CD8-positive, alpha-beta memory T cell (primary cell): ENCODE measurements at regions not wholly inside any gene's neighbourhood (a gene's known extent, or its start where the extent isn't known, plus 50 kb on each side); places are given as distances from the start of the nearest gene placed in this dataset.

Source experiments
- CTCF ChIA-PET: fragments of 350-600 bp; sonication (Branson Sonifier 250); formaldehyde crosslinking; loops from one replicate; lab custom pipeline; 2021; ENCODE audit warnings: antibody characterized with exemption; lab: Charles Lee
- POLR2A ChIA-PET: fragments of 350-600 bp; sonication (Branson Sonifier 250); formaldehyde crosslinking; loops from one replicate; lab custom pipeline; 2021; ENCODE audit warnings: antibody characterized with exemption; lab: Charles Lee
- DNase-seq, 5 donors: peaks; one replicate each; pipeline versions ENCODE4 v3.0.0 to v3.0.0-alpha.2; 2020 to 2022; ENCODE audit warnings: mixed read lengths in 1 of 5
- H3K27ac ChIP-seq: one replicate; pipeline ENCODE4 v1.7.0; 2013; ENCODE audit warnings: low read depth, mild to moderate bottlenecking, low read length, moderate library complexity
- H3K27me3 ChIP-seq: 2 replicates; pipeline ENCODE4 v1.7.0; 2013; ENCODE audit warnings: low read length, mild to moderate bottlenecking; ENCODE audit not compliant: insufficient read depth, poor library complexity, severe bottlenecking
- H3K36me3 ChIP-seq: 2 replicates; pipeline ENCODE4 v1.7.0; 2013; ENCODE audit warnings: mild to moderate bottlenecking, low read length, moderate library complexity; ENCODE audit not compliant: insufficient read depth
- H3K4me1 ChIP-seq: 2 replicates; pipeline ENCODE4 v1.7.0; 2013; ENCODE audit warnings: mild to moderate bottlenecking, low read length, moderate library complexity; ENCODE audit not compliant: insufficient read depth
- H3K4me3 ChIP-seq: 2 replicates; pipeline ENCODE4 v1.7.0; 2013; ENCODE audit warnings: mild to moderate bottlenecking, low read length
- H3K9me3 ChIP-seq: 2 replicates; pipeline ENCODE4 v1.7.0; 2013; ENCODE audit warnings: mild to moderate bottlenecking, low read length
- H3K27ac Mint-ChIP-seq, 8 donors: one replicate each; pipeline ENCODE4 v1.8.0; 2020 to 2021; ENCODE audit warnings: mixed read lengths in 8 of 8, mild to moderate bottlenecking in 6 of 8, inconsistent platforms in 3 of 8, moderate library complexity in 3 of 8
- H3K27me3 Mint-ChIP-seq, 2 donors: one replicate each; pipeline ENCODE4 v1.8.0; 2020 to 2021; ENCODE audit warnings: mixed read lengths in 2 of 2, mild to moderate bottlenecking in 1 of 2, moderate library complexity in 1 of 2
- H3K36me3 Mint-ChIP-seq, 3 donors: one replicate each; pipeline ENCODE4 v1.8.0; 2020 to 2021; ENCODE audit warnings: mixed read lengths in 3 of 3, inconsistent platforms in 1 of 3, mild to moderate bottlenecking in 1 of 3
- H3K4me1 Mint-ChIP-seq, 3 donors: one replicate each; pipeline ENCODE4 v1.8.0; 2020 to 2021; ENCODE audit warnings: mixed read lengths in 3 of 3, inconsistent platforms in 1 of 3, mild to moderate bottlenecking in 1 of 3
- H3K4me3 Mint-ChIP-seq, 7 donors: one replicate each; pipeline ENCODE4 v1.8.0; 2020 to 2021; ENCODE audit warnings: mixed read lengths in 7 of 7, mild to moderate bottlenecking in 6 of 7, moderate library complexity in 4 of 7, inconsistent platforms in 2 of 7
- H3K9me3 Mint-ChIP-seq, 5 donors: one replicate each; pipeline ENCODE4 v1.8.0; 2020 to 2022; ENCODE audit warnings: mixed read lengths in 5 of 5, mild to moderate bottlenecking in 3 of 5, moderate library complexity in 2 of 5, inconsistent platforms in 1 of 5

GRCh38 chr1:34532113-34532512, 222.7 kb upstream of the GJB5 start:
- Mint-ChIP-seq H3K4me1 (no peaks in the 10 kb centered on the region), H3K36me3 (no peaks in the 10 kb centered on the region), H3K27ac (no peak overlapping the region), H3K27me3 (peaks cover 7 to 40% of the 10 kb centered on the region in 2 donors), H3K4me3 (no peak overlapping the region), H3K9me3 (peaks cover 0 to 3% (median 0%) of the 10 kb centered on the region in 5 donors)
- ChIA-PET CTCF (no interaction called here), POLR2A (no interaction called here)
- H3K36me3 ChIP-seq = no peaks in the 10 kb centered on the region
- no peaks in the 10 kb centered on the region for H3K4me1 ChIP-seq
- H3K27ac ChIP-seq = no peak overlapping the region
- no peaks in the 10 kb centered on the region for H3K27me3 ChIP-seq
- no peaks in the 10 kb centered on the region for H3K9me3 ChIP-seq
- no peak overlapping the region for H3K4me3 ChIP-seq
- DNase-seq = no peak

- Mint-ChIP-seq H3K36me3 (no peaks in the 10 kb centered on the region), H3K27me3 (peaks cover 18 to 43% of the 10 kb centered on the region in 2 donors), H3K27ac (no peak overlapping the region), H3K4me1 (no peaks in the 10 kb centered on the region), H3K9me3 (peaks cover 0 to 10% (median 2%) of the 10 kb centered on the region in 5 donors), H3K4me3 (no peak overlapping the region)
- no peaks in the 10 kb centered on the region for H3K36me3 ChIP-seq
- POLR2A ChIA-PET = no interaction called here
- no peak overlapping the region for H3K27ac ChIP-seq
- no peak for DNase-seq
- H3K4me3 ChIP-seq = no peak overlapping the region
- H3K4me1 ChIP-seq = no peaks in the 10 kb centered on the region
- CTCF ChIA-PET = no interaction called here
- H3K9me3 ChIP-seq = no peaks in the 10 kb centered on the region
- H3K27me3 ChIP-seq = no peaks in the 10 kb centered on the region
Observed at GRCh38 chr1:34538481-34538880, 216.4 kb upstream of the GJB5 start.

DNA sequence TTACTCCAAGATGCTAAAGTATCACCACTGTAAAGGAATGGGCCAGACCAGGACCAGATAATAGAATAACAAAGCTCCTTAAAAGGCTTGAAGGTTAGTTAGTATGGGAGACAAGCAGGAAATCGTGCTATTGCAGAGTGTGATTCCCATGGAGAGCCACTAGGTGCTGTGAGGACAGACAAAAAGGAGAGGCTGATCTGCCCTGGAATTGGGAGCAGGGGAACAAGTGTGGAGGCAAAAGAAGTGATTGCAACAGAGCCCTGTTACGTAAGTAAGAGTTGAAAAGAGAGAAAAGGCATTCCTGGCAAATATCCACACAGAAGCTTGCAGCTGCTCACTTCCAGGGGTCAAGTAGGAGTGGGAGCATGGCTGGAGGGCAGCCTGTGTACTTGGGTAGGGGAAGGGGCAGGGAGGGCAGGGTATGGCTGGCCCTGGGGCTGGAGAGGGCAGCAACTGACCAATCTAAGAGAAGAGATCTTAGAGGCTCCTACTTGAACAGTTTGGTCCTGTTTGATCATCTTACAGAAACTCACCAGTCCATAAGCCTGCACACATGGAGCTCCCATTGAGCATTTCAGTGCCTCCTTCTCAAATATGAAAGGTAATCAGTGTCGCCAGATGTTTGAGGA, 207.7 kb upstream of the GJB5 start:
- H3K27me3 Mint-ChIP-seq = peaks cover 9 to 28% of the 10 kb centered on the region in 2 donors
- H3K9me3 ChIP-seq = no peaks in the 10 kb centered on the region
- POLR2A ChIA-PET = no interaction called here
- no peaks in the 10 kb centered on the region for H3K27me3 ChIP-seq
- H3K36me3 Mint-ChIP-seq = no peaks in the 10 kb centered on the region
- no peaks in the 10 kb centered on the region for H3K36me3 ChIP-seq
- CTCF ChIA-PET = no interaction called here
- H3K4me3 Mint-ChIP-seq = no peak overlapping the region
- H3K4me1 ChIP-seq = no peaks in the 10 kb centered on the region
- no peaks in the 10 kb centered on the region for H3K4me1 Mint-ChIP-seq
- no peak overlapping the region for H3K27ac Mint-ChIP-seq
- no peak for DNase-seq
- no peak overlapping the region for H3K4me3 ChIP-seq
- H3K9me3 Mint-ChIP-seq = peaks cover 0 to 5% (median 0%) of the 10 kb centered on the region in 5 donors
- no peak overlapping the region for H3K27ac ChIP-seq

GRCh38 chr1:34549199-34549598, 205.6 kb upstream of the GJB5 start:
- no peaks in the 10 kb centered on the region for H3K4me1 ChIP-seq
- POLR2A ChIA-PET = no interaction called here
- H3K27ac ChIP-seq = no peak overlapping the region
- Mint-ChIP-seq H3K9me3 (peaks cover 0 to 8% (median 5%) of the 10 kb centered on the region in 5 donors), H3K27ac (no peak overlapping the region), H3K27me3 (peaks cover 11 to 34% of the 10 kb centered on the region in 2 donors), H3K4me3 (no peak overlapping the region), H3K36me3 (no peaks in the 10 kb centered on the region), H3K4me1 (no peaks in the 10 kb centered on the region)
- H3K27me3 ChIP-seq = no peaks in the 10 kb centered on the region
- H3K9me3 ChIP-seq = no peaks in the 10 kb centered on the region
- CTCF ChIA-PET = no interaction called here
- H3K4me3 ChIP-seq = no peak overlapping the region
- no peaks in the 10 kb centered on the region for H3K36me3 ChIP-seq
- no peak for DNase-seq

DNA sequence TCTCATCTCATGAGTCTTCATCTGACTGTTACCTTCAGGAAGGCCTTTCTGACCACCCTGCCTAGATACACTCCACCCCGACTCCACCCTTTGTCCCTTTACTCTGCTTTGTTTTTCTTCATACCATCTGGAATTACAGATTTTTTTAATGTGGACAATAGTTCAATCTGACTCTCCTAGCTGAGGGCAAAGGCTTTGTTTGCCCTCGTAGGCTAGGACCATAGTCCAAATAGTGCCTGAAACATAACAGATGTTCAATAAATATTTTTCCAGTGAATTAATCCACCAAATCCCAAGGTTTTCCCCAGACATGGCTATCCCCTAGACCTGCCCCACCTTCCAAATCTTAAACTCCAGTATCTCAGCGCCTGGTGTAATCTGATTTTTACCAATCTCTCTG, 176.5 kb upstream of the GJB5 start:
- POLR2A ChIA-PET = no interaction called here
- Mint-ChIP-seq H3K36me3 (no peaks in the 10 kb centered on the region), H3K27me3 (peaks cover 20 to 44% of the 10 kb centered on the region in 2 donors), H3K4me1 (no peaks in the 10 kb centered on the region), H3K4me3 (no peak overlapping the region), H3K9me3 (peaks cover 0 to 2% (median 0%) of the 10 kb centered on the region in 5 donors), H3K27ac (no peak overlapping the region)
- H3K4me3 ChIP-seq = no peak overlapping the region
- H3K9me3 ChIP-seq = no peaks in the 10 kb centered on the region
- H3K4me1 ChIP-seq = no peaks in the 10 kb centered on the region
- DNase-seq = no peak
- no peaks in the 10 kb centered on the region for H3K27me3 ChIP-seq
- H3K36me3 ChIP-seq = no peaks in the 10 kb centered on the region
- CTCF ChIA-PET = no interaction called here
- no peak overlapping the region for H3K27ac ChIP-seq

DNA sequence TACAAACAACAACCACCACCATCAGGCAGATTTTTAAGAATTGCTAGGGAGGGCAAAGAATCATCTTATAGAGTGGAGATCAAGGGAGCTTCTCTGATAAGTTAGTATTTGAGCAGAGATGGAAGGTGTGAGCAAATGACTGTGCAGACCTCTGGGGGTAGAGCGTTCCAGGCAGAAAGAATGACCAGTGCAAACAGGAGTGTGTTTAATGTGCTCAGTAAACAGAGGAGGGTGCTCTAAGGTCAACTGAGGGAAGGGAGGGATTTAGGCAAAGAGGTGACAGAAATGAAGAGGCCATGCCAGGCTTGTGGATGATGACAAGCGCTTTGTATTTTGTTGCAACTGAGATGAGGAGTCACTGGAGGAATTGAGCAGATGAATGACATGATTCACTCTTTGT, 172.5 kb upstream of the GJB5 start:
- Histone ChIP-seq H3K27ac (no peak overlapping the region), H3K36me3 (no peaks in the 10 kb centered on the region), H3K4me3 (no peak overlapping the region), H3K9me3 (no peaks in the 10 kb centered on the region), H3K4me1 (no peaks in the 10 kb centered on the region), H3K27me3 (no peaks in the 10 kb centered on the region)
- no peak for DNase-seq
- Mint-ChIP-seq H3K4me1 (no peaks in the 10 kb centered on the region), H3K27ac (no peak overlapping the region), H3K27me3 (peaks cover 15 to 32% of the 10 kb centered on the region in 2 donors), H3K9me3 (peaks cover 0 to 2% (median 0%) of the 10 kb centered on the region in 5 donors), H3K36me3 (no peaks in the 10 kb centered on the region), H3K4me3 (no peak overlapping the region)
- ChIA-PET POLR2A (no interaction called here), CTCF (no interaction called here)

DNA sequence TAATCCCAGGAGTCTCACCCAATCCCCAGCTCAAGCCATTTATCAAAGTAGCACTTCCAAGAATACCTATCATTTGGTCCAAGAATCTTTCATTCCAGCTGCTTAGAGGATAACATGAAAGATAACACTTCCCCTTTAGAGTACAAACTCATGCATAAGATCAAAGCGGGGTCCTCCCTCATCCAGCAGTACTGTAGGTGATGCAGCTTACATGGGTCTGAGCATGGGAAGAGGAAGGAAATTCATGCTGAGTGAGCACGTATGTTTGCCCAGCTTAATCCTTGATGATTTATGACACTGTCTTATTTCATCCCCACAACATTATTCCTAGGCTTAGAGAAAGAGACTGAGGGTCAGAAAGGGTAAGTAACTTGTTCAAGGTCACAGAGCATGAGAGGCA, 167.1 kb upstream of the GJB5 start:
- Mint-ChIP-seq H3K9me3 (no peaks in the 10 kb centered on the region), H3K27me3 (peaks cover 6 to 16% of the 10 kb centered on the region in 2 donors), H3K27ac (no peak overlapping the region), H3K36me3 (no peaks in the 10 kb centered on the region), H3K4me3 (no peak overlapping the region), H3K4me1 (no peaks in the 10 kb centered on the region)
- Histone ChIP-seq H3K27ac (no peak overlapping the region), H3K9me3 (no peaks in the 10 kb centered on the region), H3K36me3 (no peaks in the 10 kb centered on the region), H3K4me3 (no peak overlapping the region), H3K27me3 (no peaks in the 10 kb centered on the region), H3K4me1 (no peaks in the 10 kb centered on the region)
- ChIA-PET CTCF (no interaction called here), POLR2A (no interaction called here)
- DNase-seq = no peak

GRCh38 chr1:34590211-34590623, 164.6 kb upstream of the GJB5 start:
- POLR2A ChIA-PET = no interaction called here
- H3K4me1 ChIP-seq = no peaks in the 10 kb centered on the region
- H3K9me3 Mint-ChIP-seq = no peaks in the 10 kb centered on the region
- DNase-seq = no peak
- H3K4me3 ChIP-seq = no peak overlapping the region
- no peaks in the 10 kb centered on the region for H3K36me3 Mint-ChIP-seq
- CTCF ChIA-PET = no interaction called here
- no peaks in the 10 kb centered on the region for H3K27me3 ChIP-seq
- H3K27ac Mint-ChIP-seq = no peak overlapping the region
- no peaks in the 10 kb centered on the region for H3K4me1 Mint-ChIP-seq
- no peak overlapping the region for H3K4me3 Mint-ChIP-seq
- H3K27me3 Mint-ChIP-seq = peaks cover 8 to 11% of the 10 kb centered on the region in 2 donors
- H3K27ac ChIP-seq = no peak overlapping the region
- H3K9me3 ChIP-seq = no peaks in the 10 kb centered on the region
- no peaks in the 10 kb centered on the region for H3K36me3 ChIP-seq
